ENCODE measurements at regions not wholly inside any gene's neighbourhood (a gene's known extent, or its start where the extent isn't known, plus 50 kb on each side); places are given as distances from the start of the nearest gene placed in this dataset.
"Not testable (repeated sequence)": the region's sequence is repeated elsewhere in the genome, so short reads cannot be mapped to it uniquely, and the experiment has no call there.

DNA sequence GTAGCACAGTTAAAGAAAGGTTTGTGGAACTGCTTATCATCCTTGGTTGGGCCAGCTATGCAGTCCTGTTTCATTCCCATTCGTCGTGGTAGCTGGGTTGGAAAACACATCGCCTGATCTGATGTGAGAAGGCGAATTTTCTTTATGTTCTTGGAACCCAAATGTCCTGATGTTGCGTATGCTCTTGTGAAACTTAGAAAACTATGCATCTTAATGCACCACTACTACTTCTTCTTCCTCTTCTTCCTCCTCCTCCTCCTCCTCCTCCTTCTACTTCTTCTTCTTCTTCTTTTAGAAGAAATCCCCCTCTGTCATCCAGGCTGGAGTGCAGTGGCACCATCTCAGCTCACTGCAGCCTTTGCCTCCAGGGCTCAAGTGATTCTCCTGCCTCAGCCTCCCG, 381.6 kb downstream of the UTRN start:
- Histone ChIP-seq H3K4me1 (ENCODE audit: control insufficient read depth, low read length) (no peaks in the 10 kb centered on the region), H3K36me3 (ENCODE audit: control insufficient read depth, low read length) (no peaks in the 10 kb centered on the region), H3K27ac (ENCODE audit: low read depth, low read length) (no peak overlapping the region), H3F3A (ENCODE audit: control insufficient read depth, insufficient read depth) (no peaks in the 10 kb centered on the region), H3K9me3 (ENCODE audit: control insufficient read depth, insufficient read depth, low read length) (no peaks in the 10 kb centered on the region), H3K9me2 (replicated peaks; ENCODE audit: control insufficient read depth, low read length) (no peaks in the 10 kb centered on the region; the same call in 1 of the 2 replicates), H3K79me2 (ENCODE audit: control insufficient read depth, low read length) (no peaks in the 10 kb centered on the region), H3K27me3 (ENCODE audit: control insufficient read depth, low read length) (no peaks in the 10 kb centered on the region), H3K4me3 (ENCODE audit: low read length) (no peak overlapping the region), H3K4me2 (ENCODE audit: low read length) (no peak overlapping the region), H4K20me1 (ENCODE audit: control insufficient read depth, insufficient read depth, low read depth, low read length) (no peaks in the 10 kb centered on the region)
- TF ChIP-seq, protein P1, sequence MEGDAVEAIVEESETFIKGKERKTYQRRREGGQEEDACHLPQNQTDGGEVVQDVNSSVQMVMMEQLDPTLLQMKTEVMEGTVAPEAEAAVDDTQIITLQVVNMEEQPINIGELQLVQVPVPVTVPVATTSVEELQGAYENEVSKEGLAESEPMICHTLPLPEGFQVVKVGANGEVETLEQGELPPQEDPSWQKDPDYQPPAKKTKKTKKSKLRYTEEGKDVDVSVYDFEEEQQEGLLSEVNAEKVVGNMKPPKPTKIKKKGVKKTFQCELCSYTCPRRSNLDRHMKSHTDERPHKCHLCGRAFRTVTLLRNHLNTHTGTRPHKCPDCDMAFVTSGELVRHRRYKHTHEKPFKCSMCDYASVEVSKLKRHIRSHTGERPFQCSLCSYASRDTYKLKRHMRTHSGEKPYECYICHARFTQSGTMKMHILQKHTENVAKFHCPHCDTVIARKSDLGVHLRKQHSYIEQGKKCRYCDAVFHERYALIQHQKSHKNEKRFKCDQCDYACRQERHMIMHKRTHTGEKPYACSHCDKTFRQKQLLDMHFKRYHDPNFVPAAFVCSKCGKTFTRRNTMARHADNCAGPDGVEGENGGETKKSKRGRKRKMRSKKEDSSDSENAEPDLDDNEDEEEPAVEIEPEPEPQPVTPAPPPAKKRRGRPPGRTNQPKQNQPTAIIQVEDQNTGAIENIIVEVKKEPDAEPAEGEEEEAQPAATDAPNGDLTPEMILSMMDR (IDR thresholded peaks at IDR 0.05; ENCODE audit: low read depth, low read length, poor library complexity, severe bottlenecking): no peak
- no peak for TF ChIP-seq EZH2phosphoT487 (IDR thresholded peaks at IDR 0.05; ENCODE audit: borderline replicate concordance, low read length)

DNA sequence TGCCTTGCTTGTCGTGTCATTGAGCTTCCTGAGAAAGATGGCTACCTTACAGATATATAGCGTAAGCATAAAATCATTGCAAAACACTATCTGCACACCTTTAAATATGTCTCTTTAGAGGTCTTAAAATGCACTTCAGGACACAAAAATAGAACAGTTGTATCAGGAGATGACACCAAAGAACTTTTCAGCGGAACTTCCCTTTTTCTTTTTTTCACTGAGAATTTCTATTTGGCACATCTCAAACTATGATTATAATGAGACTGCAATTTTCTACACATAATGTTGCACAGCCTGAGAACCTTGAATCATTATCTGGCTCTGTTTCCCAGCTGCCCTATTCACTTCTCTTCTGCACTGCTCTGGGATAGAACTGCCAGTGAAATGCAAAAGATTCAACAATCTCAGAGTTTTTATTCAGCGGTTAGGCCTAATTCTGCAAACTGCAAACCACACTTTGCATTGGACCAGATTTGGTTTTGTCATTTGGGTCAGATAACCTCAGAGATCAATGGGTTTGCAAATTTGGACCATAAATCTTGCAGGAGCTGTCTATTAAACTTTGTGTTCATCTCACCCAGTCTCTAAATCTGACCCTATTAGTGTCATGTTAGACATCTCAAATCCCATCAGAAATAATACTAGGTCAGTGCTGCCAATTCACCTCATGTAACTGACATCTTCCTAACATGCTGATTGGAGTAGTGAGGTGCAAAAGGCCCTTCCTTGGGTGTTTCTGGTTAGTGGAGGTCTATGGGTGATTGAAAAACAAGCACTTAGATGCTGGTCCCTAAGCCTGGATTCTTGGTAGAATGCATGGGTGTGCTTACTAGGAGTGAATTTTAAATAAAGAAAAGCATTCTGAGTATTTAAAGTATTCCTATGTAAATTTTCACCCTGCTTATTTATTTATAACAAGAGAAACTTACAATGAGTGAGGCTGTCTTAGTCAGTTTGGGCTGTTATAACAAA, 382.7 kb downstream of the UTRN start:
- Histone ChIP-seq H3K27me3 (ENCODE audit: control insufficient read depth, low read length) (no peaks in the 10 kb centered on the region), H3K79me2 (ENCODE audit: control insufficient read depth, low read length) (no peaks in the 10 kb centered on the region), H3K27ac (ENCODE audit: low read depth, low read length) (no peak overlapping the region), H3F3A (ENCODE audit: control insufficient read depth, insufficient read depth) (no peaks in the 10 kb centered on the region), H3K4me3 (ENCODE audit: low read length) (no peak overlapping the region), H3K4me2 (ENCODE audit: low read length) (no peak overlapping the region), H3K36me3 (ENCODE audit: control insufficient read depth, low read length) (no peaks in the 10 kb centered on the region), H3K9me2 (replicated peaks; ENCODE audit: control insufficient read depth, low read length) (no peaks in the 10 kb centered on the region; the same call in 1 of the 2 replicates), H3K4me1 (ENCODE audit: control insufficient read depth, low read length) (no peaks in the 10 kb centered on the region), H4K20me1 (ENCODE audit: control insufficient read depth, insufficient read depth, low read depth, low read length) (no peaks in the 10 kb centered on the region), H3K9me3 (ENCODE audit: control insufficient read depth, insufficient read depth, low read length) (no peaks in the 10 kb centered on the region)
- TF ChIP-seq, protein P1 (IDR thresholded peaks at IDR 0.05; ENCODE audit: low read depth, low read length, poor library complexity, severe bottlenecking): no peak
- no peak for TF ChIP-seq EZH2phosphoT487 (IDR thresholded peaks at IDR 0.05; ENCODE audit: borderline replicate concordance, low read length)

DNA sequence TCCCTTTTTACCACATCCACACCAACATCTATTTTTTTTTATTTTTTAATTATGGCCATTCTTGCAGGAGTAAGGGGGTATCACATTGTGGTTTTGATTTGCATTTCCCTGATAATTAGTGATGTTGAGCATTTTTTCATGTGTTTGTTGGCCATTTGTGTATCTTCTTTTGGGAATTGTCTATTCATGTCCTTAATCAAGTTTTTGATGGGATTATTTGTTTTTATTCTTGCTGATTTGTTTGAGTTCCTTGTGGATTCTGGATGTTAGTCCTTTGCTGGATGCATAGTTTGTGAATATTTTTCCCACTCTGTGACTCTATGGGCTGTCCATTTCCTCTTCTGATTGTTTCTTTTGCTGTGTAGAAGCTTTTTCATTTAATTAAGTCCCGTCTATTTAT, 385.1 kb downstream of the UTRN start:
- H3K27me3 ChIP-seq (ENCODE audit: control insufficient read depth, low read length); H3K79me2 ChIP-seq (ENCODE audit: control insufficient read depth, low read length); H3K4me1 ChIP-seq (ENCODE audit: control insufficient read depth, low read length); H3K27ac ChIP-seq (ENCODE audit: low read depth, low read length); H3K9me3 ChIP-seq (ENCODE audit: control insufficient read depth, insufficient read depth, low read length); H3F3A ChIP-seq (ENCODE audit: control insufficient read depth, insufficient read depth); H3K4me3 ChIP-seq (ENCODE audit: low read length); H4K20me1 ChIP-seq (ENCODE audit: control insufficient read depth, insufficient read depth, low read depth, low read length); H3K36me3 ChIP-seq (ENCODE audit: control insufficient read depth, low read length); H3K4me2 ChIP-seq (ENCODE audit: low read length); H3K9me2 ChIP-seq (replicated peaks; ENCODE audit: control insufficient read depth, low read length): not testable (repeated sequence)

DNA sequence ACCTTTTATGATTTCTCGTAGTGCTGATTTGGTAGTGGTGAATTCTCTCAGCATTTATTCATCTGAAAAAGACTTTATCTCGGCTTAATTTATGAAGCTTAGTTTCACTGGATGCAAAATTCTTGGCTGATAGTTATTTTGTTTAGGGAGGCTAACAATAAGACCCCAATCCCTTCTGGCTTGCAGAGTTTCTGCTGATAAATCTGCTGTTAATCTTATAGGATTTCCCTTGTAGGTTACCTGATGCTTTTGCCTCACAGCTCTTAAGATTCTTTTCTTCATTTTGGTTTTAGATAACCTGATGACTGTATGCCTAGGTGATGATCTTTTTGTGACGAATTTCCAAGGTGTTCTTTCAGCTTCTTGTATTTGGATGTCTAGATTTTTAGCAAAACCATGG, 388.7 kb downstream of the UTRN start:
- H3K27ac ChIP-seq (ENCODE audit: low read depth, low read length): no peak overlapping the region
- H3K79me2 ChIP-seq (ENCODE audit: control insufficient read depth, low read length): no peaks in the 10 kb centered on the region
- H3K4me3 ChIP-seq (ENCODE audit: low read length): no peak overlapping the region
- no peaks in the 10 kb centered on the region for H3K36me3 ChIP-seq (ENCODE audit: control insufficient read depth, low read length)
- H3K4me1 ChIP-seq (ENCODE audit: control insufficient read depth, low read length): no peaks in the 10 kb centered on the region
- no peak overlapping the region for H3K4me2 ChIP-seq (ENCODE audit: low read length)
- no peaks in the 10 kb centered on the region for H3K27me3 ChIP-seq (ENCODE audit: control insufficient read depth, low read length)
- no peaks in the 10 kb centered on the region for H3K9me3 ChIP-seq (ENCODE audit: control insufficient read depth, insufficient read depth, low read length)
- no peaks in the 10 kb centered on the region for H3F3A ChIP-seq (ENCODE audit: control insufficient read depth, insufficient read depth)
- H4K20me1 ChIP-seq (ENCODE audit: control insufficient read depth, insufficient read depth, low read depth, low read length): no peaks in the 10 kb centered on the region
- H3K9me2 ChIP-seq (replicated peaks; ENCODE audit: control insufficient read depth, low read length): no peaks in the 10 kb centered on the region; the same call in 1 of the 2 replicates
- TF ChIP-seq, protein P1 (IDR thresholded peaks at IDR 0.05; ENCODE audit: low read depth, low read length, poor library complexity, severe bottlenecking): no peak
- no peak for TF ChIP-seq EZH2phosphoT487 (IDR thresholded peaks at IDR 0.05; ENCODE audit: borderline replicate concordance, low read length)
